ENCODE measurements at regions not wholly inside any gene's neighbourhood (a gene's known extent, or its start where the extent isn't known, plus 50 kb on each side); places are given as distances from the start of the nearest gene placed in this dataset.

DNA sequence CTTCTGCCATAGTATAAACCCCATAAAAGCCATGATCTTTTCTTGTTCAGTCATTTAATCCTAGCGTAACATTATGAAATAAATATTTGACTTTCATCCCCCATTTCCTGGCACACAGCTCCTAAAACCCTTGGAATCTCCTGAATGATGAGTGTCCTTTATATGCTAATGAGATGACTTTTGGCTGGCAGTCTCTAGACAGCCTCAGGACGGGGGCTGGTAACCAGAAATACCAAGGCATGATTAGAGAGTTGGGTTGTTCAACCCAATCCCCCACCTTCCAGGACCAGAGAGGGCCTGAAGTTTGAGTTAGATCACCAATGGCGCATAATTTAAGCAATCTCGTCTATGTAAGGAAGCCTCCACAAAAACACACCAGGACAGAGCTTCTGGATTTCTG, 1246.1 kb upstream of the TENM4 start:
- Histone ChIP-seq H3K27me3 (ENCODE audit: control insufficient read depth in 2 of 2, insufficient read depth in 2 of 2, low read length in 2 of 2) (no peaks in the 10 kb centered on the region), H2AFZ (ENCODE audit: low read depth, low read length) (no peak overlapping the region), H4K20me1 (replicated peaks; ENCODE audit: control insufficient read depth, extremely low read depth, insufficient read depth, low read length) (no peaks in the 10 kb centered on the region), H3K27ac (ENCODE audit: insufficient read depth, low read depth, low read length) (no peak overlapping the region), H3K4me1 (ENCODE audit: control insufficient read depth, extremely low read depth, insufficient read depth, low read length) (no peaks in the 10 kb centered on the region), H3K9me1 (replicated peaks; ENCODE audit: control insufficient read depth, extremely low read depth, insufficient read depth, low read length) (no peaks in the 10 kb centered on the region), H3K9ac (replicated peaks; ENCODE audit: extremely low read depth, insufficient read depth, low read length) (no peak overlapping the region), H3K4me3 (replicated peaks in 1 of 3; ENCODE audit: insufficient read depth in 1 of 3, low read depth in 1 of 3, low read length in 3 of 3) (no peak overlapping the region), H3K9me3 (replicated peaks; ENCODE audit: control insufficient read depth, insufficient read depth, low read length) (no peaks in the 10 kb centered on the region), H3K4me2 (ENCODE audit: insufficient read depth, low read length) (no peak overlapping the region), H3K79me2 (ENCODE audit: control insufficient read depth, insufficient read depth, low read length) (no peaks in the 10 kb centered on the region), H3K36me3 (ENCODE audit: control insufficient read depth in 2 of 2, extremely low read depth in 1 of 2, insufficient read depth in 2 of 2, low read length in 2 of 2) (no peaks in the 10 kb centered on the region)
- FAIRE-seq: no peak
- DNase-seq (ENCODE audit: low read depth, low spot score): no peak
- dilution Hi-C loops (cut with MboI; ENCODE audit: extremely low pct_ligation_motif_present, low sequenced_read_pairs): no loop called here
- intact Hi-C loops (cut with micrococcal nuclease): no loop called here
- CTCF ChIA-PET: no interaction called here
- no TSS peak for BruUV-seq (replicated peaks)
- POLR2A ChIA-PET: no interaction called here
- TF ChIP-seq POLR2A (IDR thresholded peaks at IDR 0.05; ENCODE audit: low read depth, low read length) (no peak), POLR2AphosphoS5 (IDR thresholded peaks at IDR 0.05; ENCODE audit: insufficient read depth, low read depth, low read length) (no peak), JUN (IDR thresholded peaks at IDR 0.05; ENCODE audit: borderline replicate concordance, insufficient read depth, insufficient read length, low read depth) (no peak)

- Histone ChIP-seq H3K4me2 (ENCODE audit: insufficient read depth, low read length) (no peak overlapping the region), H4K20me1 (replicated peaks; ENCODE audit: control insufficient read depth, extremely low read depth, insufficient read depth, low read length) (no peaks in the 10 kb centered on the region), H3K9ac (replicated peaks; ENCODE audit: extremely low read depth, insufficient read depth, low read length) (no peak overlapping the region), H3K4me3 (replicated peaks in 1 of 3; ENCODE audit: insufficient read depth in 1 of 3, low read depth in 1 of 3, low read length in 3 of 3) (no peak overlapping the region), H3K9me1 (replicated peaks; ENCODE audit: control insufficient read depth, extremely low read depth, insufficient read depth, low read length) (no peaks in the 10 kb centered on the region), H3K79me2 (ENCODE audit: control insufficient read depth, insufficient read depth, low read length) (no peaks in the 10 kb centered on the region), H3K27me3 (ENCODE audit: control insufficient read depth in 2 of 2, insufficient read depth in 2 of 2, low read length in 2 of 2) (no peaks in the 10 kb centered on the region), H3K4me1 (ENCODE audit: control insufficient read depth, extremely low read depth, insufficient read depth, low read length) (no peaks in the 10 kb centered on the region), H2AFZ (ENCODE audit: low read depth, low read length) (no peak overlapping the region), H3K36me3 (ENCODE audit: control insufficient read depth in 2 of 2, extremely low read depth in 1 of 2, insufficient read depth in 2 of 2, low read length in 2 of 2) (no peaks in the 10 kb centered on the region), H3K27ac (ENCODE audit: insufficient read depth, low read depth, low read length) (no peak overlapping the region), H3K9me3 (replicated peaks; ENCODE audit: control insufficient read depth, insufficient read depth, low read length) (no peaks in the 10 kb centered on the region)
- BruUV-seq (replicated peaks): no TSS peak
- dilution Hi-C loops (cut with MboI; ENCODE audit: extremely low pct_ligation_motif_present, low sequenced_read_pairs) (no loop called here), intact Hi-C loops (cut with micrococcal nuclease) (no loop called here)
- TF ChIP-seq EZH2 (IDR thresholded peaks at IDR 0.05; ENCODE audit: borderline replicate concordance, low read depth, low read length, severe bottlenecking) (no peak), GATA2 (IDR thresholded peaks at IDR 0.05; ENCODE audit: insufficient read depth, insufficient read length, low read depth, low read length) (no peak), JUN (IDR thresholded peaks at IDR 0.05; ENCODE audit: borderline replicate concordance, insufficient read depth, insufficient read length, low read depth) (no peak), POLR2AphosphoS5 (IDR thresholded peaks at IDR 0.05; ENCODE audit: insufficient read depth, low read depth, low read length) (no peak), FOS (IDR thresholded peaks at IDR 0.05; ENCODE audit: borderline replicate concordance, insufficient read depth, low read length) (no peak), CTCF (IDR thresholded peaks at IDR 0.05; ENCODE audit: extremely low read depth in 1 of 2, insufficient read depth in 1 of 2, low read depth in 1 of 2, low read length in 2 of 2) (no peak), MYC (IDR thresholded peaks at IDR 0.05; ENCODE audit: low read depth, low read length) (no peak), POLR2A (IDR thresholded peaks at IDR 0.05; ENCODE audit: low read depth, low read length) (no peak)
- TF ChIP-seq, protein P1, sequence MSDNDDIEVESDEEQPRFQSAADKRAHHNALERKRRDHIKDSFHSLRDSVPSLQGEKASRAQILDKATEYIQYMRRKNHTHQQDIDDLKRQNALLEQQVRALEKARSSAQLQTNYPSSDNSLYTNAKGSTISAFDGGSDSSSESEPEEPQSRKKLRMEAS (IDR thresholded peaks at IDR 0.05; ENCODE audit: insufficient read depth, insufficient read length): no peak
- FAIRE-seq (no peak), DNase-seq (ENCODE audit: low read depth, low spot score) (no peak)
- ChIA-PET POLR2A (no interaction called here), CTCF (no interaction called here)
These were observed 1232.7 kb upstream of the TENM4 start for GRCh38 chr11:80673566-80673965.
